ENCODE measurements at regions not wholly inside any gene's neighbourhood (a gene's known extent, or its start where the extent isn't known, plus 50 kb on each side); places are given as distances from the start of the nearest gene placed in this dataset.

GRCh38 chr6:138719011-138719635 lies 54.4 kb upstream of the CCDC28A start:
- DNase-seq (no peak), ATAC-seq (no peak)
- no peaks in the 10 kb centered on the region for H3K36me3 ChIP-seq (ENCODE audit: low read depth)
- no peaks in the 10 kb centered on the region for H3K4me1 ChIP-seq (ENCODE audit: low read depth)
- intact Hi-C loops (cut with DNase I, micrococcal nuclease) = no loop called here
- no peak overlapping the region for H3K4me3 ChIP-seq
- no peaks in the 10 kb centered on the region for H3K9me3 ChIP-seq
- TF ChIP-seq CTCF (IDR thresholded peaks at IDR 0.05) = no peak

- Histone ChIP-seq H3K4me3 (no peak overlapping the region), H3K36me3 (ENCODE audit: low read depth) (no peaks in the 10 kb centered on the region), H3K4me1 (ENCODE audit: low read depth) (no peaks in the 10 kb centered on the region), H3K9me3 (no peaks in the 10 kb centered on the region)
- ATAC-seq (no peak), DNase-seq (no peak)
- intact Hi-C loops (cut with DNase I, micrococcal nuclease) = no loop called here
- no peak for TF ChIP-seq CTCF (IDR thresholded peaks at IDR 0.05)
Observed at GRCh38 chr6:138719744-138720143, 53.8 kb upstream of the CCDC28A start.

GRCh38 chr6:138722425-138723371 lies 50.9 kb upstream of the CCDC28A start:
- DNase-seq (no peak), ATAC-seq (peak; percentile 23)
- Histone ChIP-seq H3K4me1 (ENCODE audit: low read depth) (no peaks in the 10 kb centered on the region), H3K36me3 (ENCODE audit: low read depth) (no peaks in the 10 kb centered on the region), H3K9me3 (no peaks in the 10 kb centered on the region), H3K4me3 (no peak overlapping the region)
- TF ChIP-seq CTCF (IDR thresholded peaks at IDR 0.05) = no peak
- intact Hi-C loops (cut with DNase I, micrococcal nuclease) = no loop called here

Measured in mucosa of descending colon (tissue), 3 donors.